Progenitor cell of endocrine pancreas (in vitro differentiated cells): ENCODE measurements at regions not wholly inside any gene's neighbourhood (a gene's known extent, or its start where the extent isn't known, plus 50 kb on each side); places are given as distances from the start of the nearest gene placed in this dataset.

Experiments
- DNase-seq: peaks from one replicate; pipeline ENCODE4 v3.0.0; 2021; ENCODE audit warnings: low spot score; ENCODE audit not compliant: unreplicated experiment
- H3K27ac Mint-ChIP-seq: 2 replicates; pipeline ENCODE4 v1.8.0; 2021; ENCODE audit warnings: mild to moderate bottlenecking, moderate library complexity, mixed read lengths
- H3K27me3 Mint-ChIP-seq: 2 replicates; pipeline ENCODE4 v1.8.0; 2021; ENCODE audit warnings: mixed read lengths
- H3K36me3 Mint-ChIP-seq: 2 replicates; pipeline ENCODE4 v1.8.0; 2022; ENCODE audit warnings: mixed read lengths; ENCODE audit not compliant: insufficient read depth
- H3K4me1 Mint-ChIP-seq: 2 replicates; pipeline ENCODE4 v1.8.0; 2021; ENCODE audit warnings: low read depth, mixed read lengths
- H3K4me3 Mint-ChIP-seq: 2 replicates; pipeline ENCODE4 v1.8.0; 2021; ENCODE audit warnings: low read depth, mild to moderate bottlenecking, moderate library complexity, mixed read lengths
- H3K9me3 Mint-ChIP-seq: 2 replicates; pipeline ENCODE4 v1.8.0; 2021; ENCODE audit warnings: low read depth, mixed read lengths
- CTCF ChIP-seq: fragments of 200-600 bp; sonication (generic); IDR thresholded peaks from one replicate; pipeline ENCODE4 v1.5.0; 2021; ENCODE audit warnings: antibody characterized with exemption, mild to moderate bottlenecking; ENCODE audit not compliant: unreplicated experiment

GRCh38 chrX:25144043-25144940 lies 128.5 kb upstream of the ARX start:
- Mint-ChIP-seq H3K36me3 (no peaks in the 10 kb centered on the region), H3K9me3 (no peaks in the 10 kb centered on the region), H3K27me3 (peaks cover 56% of the 10 kb centered on the region), H3K4me3 (no peak overlapping the region), H3K27ac (no peak overlapping the region), H3K4me1 (no peaks in the 10 kb centered on the region)
- peak; percentile 48 for DNase-seq
- peak; percentile 94 for TF ChIP-seq CTCF

- H3K9me3 Mint-ChIP-seq, result no peaks in the 10 kb centered on the region
- H3K4me3 Mint-ChIP-seq, result no peak overlapping the region
- TF ChIP-seq CTCF, result no peak
- peaks cover 54% of the 10 kb centered on the region for H3K27me3 Mint-ChIP-seq
- no peak for DNase-seq
- H3K27ac Mint-ChIP-seq, result no peak overlapping the region
- H3K4me1 Mint-ChIP-seq, result no peaks in the 10 kb centered on the region
- no peaks in the 10 kb centered on the region for H3K36me3 Mint-ChIP-seq
Measured at GRCh38 chrX:25143596-25143995, 127.8 kb upstream of the ARX start.

GRCh38 chrX:25141684-25142083 lies 125.9 kb upstream of the ARX start:
- Mint-ChIP-seq H3K9me3 (no peaks in the 10 kb centered on the region), H3K27ac (no peak overlapping the region), H3K4me1 (no peaks in the 10 kb centered on the region), H3K4me3 (no peak overlapping the region), H3K27me3 (peaks cover 50% of the 10 kb centered on the region), H3K36me3 (no peaks in the 10 kb centered on the region)
- no peak for TF ChIP-seq CTCF
- DNase-seq, result no peak

GRCh38 chrX:25131055-25131454 lies 115.3 kb upstream of the ARX start:
- Mint-ChIP-seq H3K9me3 (peaks cover 20% of the 10 kb centered on the region), H3K4me1 (no peaks in the 10 kb centered on the region), H3K36me3 (peaks cover 2% of the 10 kb centered on the region), H3K4me3 (no peak overlapping the region), H3K27me3 (peaks cover 4% of the 10 kb centered on the region), H3K27ac (no peak overlapping the region)
- no peak for DNase-seq
- no peak for TF ChIP-seq CTCF

GRCh38 chrX:25130619-25131018 lies 114.9 kb upstream of the ARX start:
- peaks cover 3% of the 10 kb centered on the region for H3K4me1 Mint-ChIP-seq
- peaks cover 4% of the 10 kb centered on the region for H3K27me3 Mint-ChIP-seq
- H3K36me3 Mint-ChIP-seq, result peaks cover 2% of the 10 kb centered on the region
- H3K9me3 Mint-ChIP-seq, result peaks cover 20% of the 10 kb centered on the region
- no peak overlapping the region for H3K27ac Mint-ChIP-seq
- no peak for DNase-seq
- no peak for TF ChIP-seq CTCF
- H3K4me3 Mint-ChIP-seq, result no peak overlapping the region
